Activated T-cell treated with anti-CD3 and anti-CD28 coated beads, Interleukin-2, amount 50 U/mL, for 24 hours (primary cell): ENCODE measurements at regions not wholly inside any gene's neighbourhood (a gene's known extent, or its start where the extent isn't known, plus 50 kb on each side); places are given as distances from the start of the nearest gene placed in this dataset.
"Not testable (repeated sequence)": the region's sequence is repeated elsewhere in the genome, so short reads cannot be mapped to it uniquely, and the experiment has no call there.

Experiments used
- DNase-seq: peaks from one replicate; pipeline ENCODE4 v3.0.0-alpha.2; 2020
- H3K27ac Mint-ChIP-seq: 2 replicates; pipeline ENCODE4 v1.8.0; 2020; ENCODE audit warnings: mild to moderate bottlenecking, mixed read lengths
- H3K27me3 Mint-ChIP-seq: 2 replicates; pipeline ENCODE4 v1.8.0; 2020; ENCODE audit warnings: mixed read lengths
- H3K36me3 Mint-ChIP-seq: 2 replicates; pipeline ENCODE4 v1.8.0; 2020; ENCODE audit warnings: low read depth, mixed read lengths
- H3K4me1 Mint-ChIP-seq: 2 replicates; pipeline ENCODE4 v1.8.0; 2020; ENCODE audit warnings: low read depth, mixed read lengths
- H3K4me3 Mint-ChIP-seq: 2 replicates; pipeline ENCODE4 v1.8.0; 2020; ENCODE audit warnings: mild to moderate bottlenecking, moderate library complexity, mixed read lengths
- H3K9me3 Mint-ChIP-seq: 2 replicates; pipeline ENCODE4 v1.8.0; 2020; ENCODE audit warnings: mixed read lengths

- Mint-ChIP-seq H3K4me1 (no peaks in the 10 kb centered on the region), H3K9me3 (peaks cover 22% of the 10 kb centered on the region), H3K4me3 (no peak overlapping the region), H3K27me3 (no peaks in the 10 kb centered on the region), H3K36me3 (peaks cover 93% of the 10 kb centered on the region), H3K27ac (no peak overlapping the region)
- no peak for DNase-seq
Measured at GRCh38 chr12:100083308-100083707, 59.4 kb downstream of the BLTP3B start.

- H3K4me1 Mint-ChIP-seq, result not testable (repeated sequence)
Measured at GRCh38 chr12:100078777-100079176, 63.9 kb downstream of the BLTP3B start.

DNA sequence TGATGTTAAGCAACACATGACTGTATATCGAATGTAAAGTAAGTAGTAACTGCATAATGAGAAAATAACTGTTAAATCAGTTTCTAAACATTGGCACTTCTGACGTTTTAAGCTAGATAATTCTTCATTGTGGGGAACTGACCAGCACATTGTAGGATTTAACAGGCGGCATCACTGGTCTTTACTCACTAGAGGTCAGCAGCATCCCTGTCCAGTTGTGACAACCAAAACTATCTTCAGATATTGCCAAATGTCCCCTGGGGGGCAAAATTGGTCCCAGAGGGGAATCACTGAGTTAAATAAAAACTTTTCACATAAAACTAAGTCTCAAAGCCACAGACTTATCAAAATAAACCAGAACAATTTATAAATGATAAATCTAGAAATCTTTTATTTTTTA, 65.3 kb downstream of the BLTP3B start:
- H3K27ac Mint-ChIP-seq, result no peak overlapping the region
- no peaks in the 10 kb centered on the region for H3K4me1 Mint-ChIP-seq
- no peak overlapping the region for H3K4me3 Mint-ChIP-seq
- no peaks in the 10 kb centered on the region for H3K27me3 Mint-ChIP-seq
- DNase-seq, result no peak
- H3K9me3 Mint-ChIP-seq, result peaks cover 27% of the 10 kb centered on the region
- H3K36me3 Mint-ChIP-seq, result peaks cover 90% of the 10 kb centered on the region

More at GRCh38 chr12:100078777-100079176, 63.9 kb downstream of the BLTP3B start:
- Mint-ChIP-seq H3K36me3 (peaks cover 96% of the 10 kb centered on the region), H3K9me3 (peaks cover 28% of the 10 kb centered on the region)
- not testable (repeated sequence) for H3K27ac Mint-ChIP-seq, H3K27me3 Mint-ChIP-seq, H3K4me3 Mint-ChIP-seq, DNase-seq

DNA sequence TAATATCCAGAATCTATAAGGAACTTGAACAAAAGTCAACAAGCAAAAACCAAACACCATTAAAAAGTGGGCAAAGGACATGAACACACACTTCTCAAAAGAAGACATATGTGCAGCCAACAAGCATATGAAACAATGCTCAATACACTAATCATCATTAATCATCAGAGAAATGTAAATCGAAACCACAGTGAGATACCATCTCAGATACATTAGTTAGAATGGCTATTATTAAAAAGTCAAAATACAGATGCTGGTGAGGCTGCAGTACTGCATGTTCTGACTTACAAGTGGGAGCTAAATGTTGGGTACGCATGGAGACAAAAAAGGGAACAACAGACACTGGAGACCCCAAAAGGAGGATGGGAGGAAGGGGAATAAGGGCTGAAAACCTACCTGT, 67.1 kb downstream of the BLTP3B start:
- Mint-ChIP-seq H3K36me3 (peaks cover 87% of the 10 kb centered on the region), H3K27me3 (no peaks in the 10 kb centered on the region), H3K9me3 (peaks cover 14% of the 10 kb centered on the region), H3K4me3 (no peak overlapping the region), H3K4me1 (no peaks in the 10 kb centered on the region), H3K27ac (no peak overlapping the region)
- DNase-seq, result no peak

DNA sequence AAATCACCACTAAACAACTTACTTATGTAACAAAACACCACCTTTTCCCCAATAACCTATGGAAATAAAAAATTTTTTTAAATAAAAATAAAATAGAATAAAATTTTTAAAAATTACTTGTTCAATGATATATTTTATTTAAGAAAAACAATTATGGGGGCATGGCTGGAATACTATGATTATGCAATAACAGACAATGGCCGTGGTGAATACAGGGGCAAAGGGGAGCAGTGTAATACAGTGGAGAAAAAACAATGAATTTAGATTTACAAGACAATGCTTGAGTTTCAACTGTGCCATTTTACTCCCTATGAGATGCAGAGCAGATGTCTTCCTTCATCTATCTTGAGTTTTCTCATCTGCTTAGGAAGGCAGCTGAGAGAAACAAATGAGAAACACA, 72.9 kb downstream of the BLTP3B start:
- Mint-ChIP-seq H3K4me1 (no peaks in the 10 kb centered on the region), H3K27ac (no peak overlapping the region), H3K4me3 (no peak overlapping the region), H3K36me3 (peaks cover 87% of the 10 kb centered on the region), H3K27me3 (no peaks in the 10 kb centered on the region), H3K9me3 (peaks cover 33% of the 10 kb centered on the region)
- no peak for DNase-seq

DNA sequence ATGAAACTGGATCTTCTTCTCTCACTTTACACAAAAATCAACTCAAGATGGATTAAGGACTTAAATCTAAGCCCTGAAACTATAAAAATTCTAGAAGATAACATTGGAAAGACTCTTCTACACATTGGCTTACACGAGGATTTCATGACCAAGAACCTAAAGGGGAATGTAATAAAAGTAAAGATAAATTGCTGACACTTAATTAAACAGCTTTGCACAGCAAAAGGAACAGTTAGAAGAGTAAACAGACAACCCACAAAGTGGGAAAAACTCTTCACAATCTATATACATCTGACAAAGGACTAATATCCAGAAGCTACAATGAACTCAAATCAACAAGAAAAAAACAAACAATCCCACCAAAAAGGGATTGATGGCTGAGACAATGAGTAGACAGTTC, 74.4 kb downstream of the BLTP3B start:
- no peak overlapping the region for H3K4me3 Mint-ChIP-seq

GRCh38 chr12:100061814-100062213, 77.1 kb upstream of the ANKS1B start:
- Mint-ChIP-seq H3K9me3 (peaks cover 10% of the 10 kb centered on the region), H3K4me3 (no peak overlapping the region), H3K36me3 (peaks cover 94% of the 10 kb centered on the region), H3K27ac (no peak overlapping the region), H3K4me1 (peaks cover 5% of the 10 kb centered on the region), H3K27me3 (no peaks in the 10 kb centered on the region)
- no peak for DNase-seq

More for the DNA sequence above, 74.4 kb downstream of the BLTP3B start:
- no peak for DNase-seq
- Mint-ChIP-seq H3K9me3 (peaks cover 33% of the 10 kb centered on the region), H3K36me3 (peaks cover 89% of the 10 kb centered on the region), H3K4me1 (no peaks in the 10 kb centered on the region), H3K27ac (no peak overlapping the region), H3K27me3 (no peaks in the 10 kb centered on the region)

DNA sequence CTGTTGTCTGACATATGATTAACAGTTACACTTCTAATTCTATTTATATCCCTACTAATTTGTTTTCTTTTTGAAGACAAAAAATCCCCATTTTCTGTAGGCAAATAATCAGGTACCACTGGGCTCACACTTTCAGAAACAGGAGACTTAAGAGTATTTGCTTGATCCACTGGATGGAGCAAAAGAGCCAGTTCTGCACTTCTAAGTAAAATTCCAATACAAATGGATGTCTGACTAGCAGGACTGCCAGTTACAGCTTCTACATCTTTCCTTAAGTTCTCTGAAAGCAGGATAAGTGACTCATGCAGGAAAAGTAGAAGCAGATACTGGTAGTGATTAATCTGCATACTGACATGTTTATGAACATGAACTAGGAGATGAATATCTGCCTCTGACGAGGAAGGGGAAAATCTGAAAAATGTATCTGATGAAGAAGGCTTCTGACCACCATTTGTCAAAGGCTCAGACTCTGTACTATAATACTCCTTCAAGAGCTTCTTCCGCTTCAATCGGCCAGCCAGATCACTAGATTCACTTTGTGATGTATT, 73.8 kb upstream of the ANKS1B start:
- Mint-ChIP-seq H3K4me1 (peaks cover 5% of the 10 kb centered on the region), H3K27me3 (no peaks in the 10 kb centered on the region), H3K36me3 (peaks cover 90% of the 10 kb centered on the region), H3K9me3 (no peaks in the 10 kb centered on the region), H3K27ac (no peak overlapping the region), H3K4me3 (no peak overlapping the region)
- DNase-seq, result no peak

- H3K9me3 Mint-ChIP-seq, H3K27ac Mint-ChIP-seq, H3K4me1 Mint-ChIP-seq, DNase-seq, H3K27me3 Mint-ChIP-seq, H3K4me3 Mint-ChIP-seq: not testable (repeated sequence)
- peaks cover 93% of the 10 kb centered on the region for H3K36me3 Mint-ChIP-seq
Measured at GRCh38 chr12:100046202-100046601, 61.5 kb upstream of the ANKS1B start.

DNA sequence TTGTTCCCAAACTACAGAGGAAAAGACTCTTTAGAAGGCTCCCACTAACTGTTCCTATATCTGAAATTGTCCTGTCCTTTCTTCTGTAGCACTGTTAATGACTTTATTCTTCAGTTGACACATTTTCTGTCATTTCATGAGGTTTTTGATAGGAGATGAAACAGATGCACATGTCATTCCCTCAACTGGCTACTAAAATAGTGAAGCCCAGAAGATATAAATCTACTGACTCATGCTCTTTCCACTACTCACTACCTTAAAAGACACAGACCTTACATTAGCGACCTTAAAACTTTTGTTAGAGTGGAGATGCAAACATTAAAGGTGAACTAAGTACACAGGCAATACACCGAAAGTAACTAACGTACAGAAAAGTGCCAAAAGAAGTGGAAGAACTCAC, 59.5 kb upstream of the ANKS1B start:
- Mint-ChIP-seq H3K9me3 (peaks cover 2% of the 10 kb centered on the region), H3K4me3 (no peak overlapping the region), H3K27me3 (no peaks in the 10 kb centered on the region), H3K36me3 (peaks cover 86% of the 10 kb centered on the region), H3K27ac (no peak overlapping the region), H3K4me1 (peaks cover 7% of the 10 kb centered on the region)
- no peak for DNase-seq

DNA sequence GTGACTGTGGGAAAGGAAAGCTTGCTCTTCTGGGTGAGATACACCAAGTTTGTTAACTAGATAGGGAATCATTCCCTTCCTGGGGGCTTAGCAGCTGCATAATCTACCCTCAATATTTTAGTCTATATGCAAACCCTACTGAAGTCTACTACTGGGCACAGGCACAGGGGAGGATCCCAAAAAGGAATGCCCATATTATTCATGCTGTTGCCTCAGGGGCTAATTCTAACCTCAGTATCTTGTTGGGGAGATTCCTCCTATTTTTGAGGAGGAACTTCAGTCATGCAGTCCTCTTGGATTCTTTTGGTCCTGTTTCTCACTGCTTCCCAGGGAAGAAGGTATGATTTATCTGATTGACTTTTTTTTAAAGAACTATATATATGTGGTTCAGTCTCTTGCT, 58.9 kb upstream of the ANKS1B start:
- no peak for DNase-seq
- H3K27me3 Mint-ChIP-seq, result no peaks in the 10 kb centered on the region
- no peak overlapping the region for H3K27ac Mint-ChIP-seq
- H3K36me3 Mint-ChIP-seq, result peaks cover 84% of the 10 kb centered on the region
- H3K4me1 Mint-ChIP-seq, result peaks cover 7% of the 10 kb centered on the region
- peaks cover 2% of the 10 kb centered on the region for H3K9me3 Mint-ChIP-seq
- no peak overlapping the region for H3K4me3 Mint-ChIP-seq
